Stimulated activated memory B cell treated with anti-CD40 and anti-IgM and Interleukin-4, amounts not matched to agents 10 μg/mL and 1 μg/mL and 100 μg/mL, for 72 hours (primary cell): ENCODE measurements at regions not wholly inside any gene's neighbourhood (a gene's known extent, or its start where the extent isn't known, plus 50 kb on each side); places are given as distances from the start of the nearest gene placed in this dataset.
A peak's percentile ranks its signal among the peaks of the same experiment; 100 is the strongest.
"Not testable (repeated sequence)": the region's sequence is repeated elsewhere in the genome, so short reads cannot be mapped to it uniquely, and the experiment has no call there.

Experiments used
- ATAC-seq: fragments of 150-1000 bp; cut with Tn5 transposase; 2 replicates; pipeline ENCODE4 v1.10.0; 2021
- H3K27ac Mint-ChIP-seq: one replicate; pipeline ENCODE4 v1.8.0; 2022; ENCODE audit warnings: mild to moderate bottlenecking, mixed read lengths
- H3K27me3 Mint-ChIP-seq: one replicate; pipeline ENCODE4 v1.8.0; 2022; ENCODE audit warnings: mixed read lengths
- H3K36me3 Mint-ChIP-seq: one replicate; pipeline ENCODE4 v1.8.0; 2022; ENCODE audit warnings: mixed read lengths
- H3K4me1 Mint-ChIP-seq: one replicate; pipeline ENCODE4 v1.8.0; 2022; ENCODE audit warnings: mixed read lengths
- H3K4me3 Mint-ChIP-seq: one replicate; pipeline ENCODE4 v1.8.0; 2022; ENCODE audit warnings: mild to moderate bottlenecking, moderate library complexity, mixed read lengths
- H3K9me3 Mint-ChIP-seq: one replicate; pipeline ENCODE4 v1.8.0; 2022; ENCODE audit warnings: mixed read lengths

GRCh38 chr2:104945866-104946265 is 92.0 kb downstream of the POU3F3 start:
- H3K27ac Mint-ChIP-seq, result no peak overlapping the region
- no peak for ATAC-seq
- no peaks in the 10 kb centered on the region for H3K4me1 Mint-ChIP-seq
- H3K36me3 Mint-ChIP-seq, result no peaks in the 10 kb centered on the region
- no peaks in the 10 kb centered on the region for H3K9me3 Mint-ChIP-seq
- no peak overlapping the region for H3K4me3 Mint-ChIP-seq
- no peaks in the 10 kb centered on the region for H3K27me3 Mint-ChIP-seq

- ATAC-seq, H3K4me1 Mint-ChIP-seq, H3K36me3 Mint-ChIP-seq: not testable (repeated sequence)
These were observed 90.4 kb upstream of the MRPS9 start for GRCh38 chr2:104947456-104947855.

GRCh38 chr2:104952976-104953375 is 84.9 kb upstream of the MRPS9 start:
- no peaks in the 10 kb centered on the region for H3K4me1 Mint-ChIP-seq
- peaks cover 3% of the 10 kb centered on the region for H3K9me3 Mint-ChIP-seq

More at GRCh38 chr2:104947456-104947855, 90.4 kb upstream of the MRPS9 start:
- not testable (repeated sequence) for H3K9me3 Mint-ChIP-seq, H3K27me3 Mint-ChIP-seq, H3K4me3 Mint-ChIP-seq, H3K27ac Mint-ChIP-seq

GRCh38 chr2:104965900-104966299 is 72.0 kb upstream of the MRPS9 start:
- H3K4me3 Mint-ChIP-seq, result no peak overlapping the region
- H3K27me3 Mint-ChIP-seq, result no peaks in the 10 kb centered on the region
- no peak overlapping the region for H3K27ac Mint-ChIP-seq
- H3K4me1 Mint-ChIP-seq, result peaks cover 7% of the 10 kb centered on the region
- peaks cover 13% of the 10 kb centered on the region for H3K9me3 Mint-ChIP-seq
- H3K36me3 Mint-ChIP-seq, result peaks cover 15% of the 10 kb centered on the region
- ATAC-seq, result no peak

More at GRCh38 chr2:104952976-104953375, 84.9 kb upstream of the MRPS9 start:
- Mint-ChIP-seq H3K27ac (no peak overlapping the region), H3K36me3 (peaks cover under 1% of the 10 kb centered on the region), H3K27me3 (no peaks in the 10 kb centered on the region), H3K4me3 (no peak overlapping the region)
- ATAC-seq, result no peak

- Mint-ChIP-seq H3K4me1 (peaks cover 8% of the 10 kb centered on the region), H3K4me3 (no peak overlapping the region), H3K27ac (no peak overlapping the region), H3K27me3 (no peaks in the 10 kb centered on the region), H3K36me3 (peaks cover 6% of the 10 kb centered on the region), H3K9me3 (peaks cover 9% of the 10 kb centered on the region)
- no peak for ATAC-seq
These were observed 68.3 kb upstream of the MRPS9 start for GRCh38 chr2:104969564-104969963.

GRCh38 chr2:104975371-104975770 is 62.5 kb upstream of the MRPS9 start:
- Mint-ChIP-seq H3K27me3 (no peaks in the 10 kb centered on the region), H3K4me3 (no peak overlapping the region), H3K4me1 (peaks cover 31% of the 10 kb centered on the region), H3K27ac (peak overlapping the region; percentile 48), H3K36me3 (no peaks in the 10 kb centered on the region), H3K9me3 (peaks cover 3% of the 10 kb centered on the region)
- peak; percentile 62 for ATAC-seq

DNA sequence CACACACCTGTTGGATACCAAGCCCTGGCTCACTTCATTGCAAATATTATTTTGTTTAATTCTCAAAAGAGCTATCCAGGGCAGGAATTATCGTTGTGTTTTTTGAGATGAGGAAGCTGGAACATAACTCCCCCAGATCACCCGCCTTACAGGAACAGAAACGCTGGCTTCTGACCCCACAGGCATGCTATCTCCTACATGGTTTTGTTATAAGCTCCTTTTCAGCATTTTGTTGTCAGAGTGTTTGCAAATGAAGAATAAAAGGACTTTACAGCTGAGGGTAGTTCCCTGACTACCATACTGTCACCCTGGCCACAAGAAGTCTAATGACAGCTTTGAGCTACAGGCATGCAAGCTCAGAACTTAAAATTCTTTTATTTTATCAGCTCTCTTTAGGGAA is 62.0 kb upstream of the MRPS9 start:
- Mint-ChIP-seq H3K4me1 (peaks cover 31% of the 10 kb centered on the region), H3K27me3 (no peaks in the 10 kb centered on the region), H3K4me3 (no peak overlapping the region), H3K27ac (peak overlapping the region; percentile 48), H3K9me3 (peaks cover 3% of the 10 kb centered on the region), H3K36me3 (no peaks in the 10 kb centered on the region)
- peak; percentile 3 for ATAC-seq

DNA sequence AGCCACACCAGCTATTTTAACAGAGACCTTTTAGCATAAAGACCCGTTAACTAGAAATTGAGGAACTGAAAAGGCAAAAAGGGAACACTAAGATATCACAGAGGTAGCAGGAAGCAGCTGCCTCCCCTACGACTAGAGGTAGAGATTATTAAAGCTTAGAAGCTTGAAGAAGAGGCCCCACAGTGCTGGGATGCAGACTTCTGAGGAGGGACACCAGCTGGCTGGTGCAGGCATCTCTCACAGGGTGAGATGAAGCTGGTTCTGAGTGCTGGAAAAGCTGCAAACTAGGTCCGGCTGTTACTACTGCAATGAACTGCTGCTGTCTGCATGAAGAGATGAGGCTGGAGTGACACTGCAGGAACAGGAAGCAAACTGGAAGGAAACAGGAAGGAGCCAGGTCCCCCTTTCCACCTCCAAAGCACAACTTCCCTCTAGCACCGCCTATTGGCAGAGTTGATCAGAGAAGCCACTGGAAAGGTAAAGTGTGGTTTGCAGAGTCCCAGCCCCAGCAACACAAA is 61.2 kb upstream of the MRPS9 start:
- Mint-ChIP-seq H3K4me3 (peak overlapping the region; percentile 67), H3K27me3 (no peaks in the 10 kb centered on the region), H3K36me3 (no peaks in the 10 kb centered on the region), H3K4me1 (peaks cover 31% of the 10 kb centered on the region), H3K27ac (peak overlapping the region; percentile 48), H3K9me3 (peaks cover 3% of the 10 kb centered on the region)
- peak; percentile 98 for ATAC-seq

DNA sequence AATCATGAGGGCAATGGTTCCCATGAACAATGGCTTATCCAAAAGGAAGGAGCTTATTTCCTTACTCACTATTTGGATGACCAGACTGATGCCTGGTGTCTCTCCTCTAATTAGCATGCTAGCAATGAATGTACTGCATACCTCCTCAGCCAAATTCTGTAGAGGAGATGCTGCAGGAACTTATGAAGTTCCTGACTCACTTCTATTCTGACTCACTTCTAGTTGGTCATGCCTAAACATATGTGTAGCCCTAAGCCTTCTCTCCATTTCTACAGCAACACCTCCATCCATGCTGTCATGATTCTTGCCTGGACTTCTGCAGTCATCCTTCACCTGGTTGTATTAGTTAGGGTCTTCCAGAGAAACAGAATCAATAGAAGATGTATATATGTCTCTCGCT is 59.9 kb upstream of the MRPS9 start:
- peak overlapping the region; percentile 48 for H3K27ac Mint-ChIP-seq
- no peaks in the 10 kb centered on the region for H3K36me3 Mint-ChIP-seq
- peaks cover 3% of the 10 kb centered on the region for H3K9me3 Mint-ChIP-seq
- H3K27me3 Mint-ChIP-seq, result no peaks in the 10 kb centered on the region
- no peak for ATAC-seq
- no peak overlapping the region for H3K4me3 Mint-ChIP-seq
- H3K4me1 Mint-ChIP-seq, result peaks cover 31% of the 10 kb centered on the region

GRCh38 chr2:104979786-104980185 is 58.1 kb upstream of the MRPS9 start:
- not testable (repeated sequence) for H3K27me3 Mint-ChIP-seq, H3K9me3 Mint-ChIP-seq, H3K4me3 Mint-ChIP-seq, ATAC-seq, H3K27ac Mint-ChIP-seq, H3K36me3 Mint-ChIP-seq
- H3K4me1 Mint-ChIP-seq, result peaks cover 28% of the 10 kb centered on the region

GRCh38 chr2:104982111-104982510 is 55.8 kb upstream of the MRPS9 start:
- H3K9me3 Mint-ChIP-seq, result peaks cover 4% of the 10 kb centered on the region
- H3K27me3 Mint-ChIP-seq, result no peaks in the 10 kb centered on the region
- peaks cover 7% of the 10 kb centered on the region for H3K4me1 Mint-ChIP-seq
- no peak for ATAC-seq
- no peak overlapping the region for H3K4me3 Mint-ChIP-seq
- no peak overlapping the region for H3K27ac Mint-ChIP-seq
- peaks cover 6% of the 10 kb centered on the region for H3K36me3 Mint-ChIP-seq
